OCI-LY7 (cell line): ENCODE measurements at regions not wholly inside any gene's neighbourhood (a gene's known extent, or its start where the extent isn't known, plus 50 kb on each side); places are given as distances from the start of the nearest gene placed in this dataset.

Experiments
- CTCF ChIP-seq: fragments of 200-600 bp; sonication (generic); conservative IDR thresholded peaks from 2 replicates; pipeline ENCODE4 v1.5.1; 2014; ENCODE audit warnings: mild to moderate bottlenecking, antibody characterized with exemption, low read length, moderate library complexity, mixed read lengths
- EZH2phosphoT487 ChIP-seq: fragments of 200-600 bp; sonication (generic); IDR thresholded peaks from 2 replicates; pipeline ENCODE4 v1.6.1; 2018; ENCODE audit warnings: low read depth, borderline replicate concordance, mild to moderate bottlenecking, mixed run types, antibody characterized with exemption, low read length, moderate library complexity, mixed read lengths

DNA sequence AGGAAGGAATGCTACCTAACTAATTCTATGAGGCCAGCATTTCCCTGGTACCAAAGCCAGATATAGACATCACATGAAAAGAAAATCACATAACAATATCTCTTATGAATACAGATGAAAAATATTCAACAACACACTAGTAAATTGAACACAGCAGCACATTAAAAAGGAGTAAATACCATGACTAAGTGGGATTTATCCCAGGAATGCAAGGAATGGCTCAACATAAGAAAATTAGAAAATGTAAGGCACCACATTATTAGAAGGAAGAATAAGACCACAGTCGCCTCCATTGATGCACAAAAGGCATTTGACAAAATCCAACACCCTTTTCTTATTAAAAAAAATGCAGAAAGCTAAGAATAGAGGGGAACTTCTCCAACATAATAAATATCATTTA lies 133.9 kb downstream of the TTC32 start:
- TF ChIP-seq CTCF (no peak), EZH2phosphoT487 (no peak)
